ENCODE measurements at regions not wholly inside any gene's neighbourhood (a gene's known extent, or its start where the extent isn't known, plus 50 kb on each side); places are given as distances from the start of the nearest gene placed in this dataset.
"Not testable (repeated sequence)": the region's sequence is repeated elsewhere in the genome, so short reads cannot be mapped to it uniquely, and the experiment has no call there.

GRCh38 chr16:51523400-51523799 lies 372.3 kb upstream of the SALL1 start:
- H3K9me3 Mint-ChIP-seq (ENCODE audit: unreplicated experiment), result peaks cover 17% of the 10 kb centered on the region

DNA sequence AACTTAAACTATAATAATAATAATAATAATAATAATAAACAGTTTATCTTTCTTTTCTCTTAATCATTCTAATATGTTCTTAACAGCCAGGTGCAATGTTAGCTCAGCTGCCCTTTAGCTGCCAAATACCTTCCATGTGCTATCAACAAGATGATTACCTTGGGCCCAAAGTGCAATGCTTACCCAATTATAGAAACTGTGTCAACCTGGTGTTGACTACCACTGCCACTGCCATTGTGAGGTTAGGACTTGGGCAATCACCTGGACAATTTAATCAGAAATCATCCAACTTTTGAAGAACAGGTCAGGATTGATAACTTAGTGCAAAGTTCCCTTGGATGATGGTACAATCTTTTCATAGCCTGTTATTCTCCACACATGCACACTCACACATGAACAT lies 371.8 kb upstream of the SALL1 start:
- Mint-ChIP-seq H3K27me3 (ENCODE audit: unreplicated experiment) (peaks cover 1% of the 10 kb centered on the region), H3K4me3 (ENCODE audit: unreplicated experiment) (no peak overlapping the region), H3K36me3 (ENCODE audit: unreplicated experiment) (peaks cover 20% of the 10 kb centered on the region), H3K9me3 (ENCODE audit: unreplicated experiment) (peaks cover 17% of the 10 kb centered on the region), H3K4me1 (ENCODE audit: low read depth, unreplicated experiment) (peaks cover 19% of the 10 kb centered on the region), H3K27ac (ENCODE audit: unreplicated experiment) (no peak overlapping the region)
- TF ChIP-seq, protein P1, sequence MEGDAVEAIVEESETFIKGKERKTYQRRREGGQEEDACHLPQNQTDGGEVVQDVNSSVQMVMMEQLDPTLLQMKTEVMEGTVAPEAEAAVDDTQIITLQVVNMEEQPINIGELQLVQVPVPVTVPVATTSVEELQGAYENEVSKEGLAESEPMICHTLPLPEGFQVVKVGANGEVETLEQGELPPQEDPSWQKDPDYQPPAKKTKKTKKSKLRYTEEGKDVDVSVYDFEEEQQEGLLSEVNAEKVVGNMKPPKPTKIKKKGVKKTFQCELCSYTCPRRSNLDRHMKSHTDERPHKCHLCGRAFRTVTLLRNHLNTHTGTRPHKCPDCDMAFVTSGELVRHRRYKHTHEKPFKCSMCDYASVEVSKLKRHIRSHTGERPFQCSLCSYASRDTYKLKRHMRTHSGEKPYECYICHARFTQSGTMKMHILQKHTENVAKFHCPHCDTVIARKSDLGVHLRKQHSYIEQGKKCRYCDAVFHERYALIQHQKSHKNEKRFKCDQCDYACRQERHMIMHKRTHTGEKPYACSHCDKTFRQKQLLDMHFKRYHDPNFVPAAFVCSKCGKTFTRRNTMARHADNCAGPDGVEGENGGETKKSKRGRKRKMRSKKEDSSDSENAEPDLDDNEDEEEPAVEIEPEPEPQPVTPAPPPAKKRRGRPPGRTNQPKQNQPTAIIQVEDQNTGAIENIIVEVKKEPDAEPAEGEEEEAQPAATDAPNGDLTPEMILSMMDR (IDR thresholded peaks at IDR 0.05; ENCODE audit: partially characterized antibody, unreplicated experiment), result no peak
- DNase-seq, result no peak

More at GRCh38 chr16:51523400-51523799, 372.3 kb upstream of the SALL1 start:
- H3K4me1 Mint-ChIP-seq (ENCODE audit: low read depth, unreplicated experiment), result peaks cover 19% of the 10 kb centered on the region
- TF ChIP-seq, protein P1 (IDR thresholded peaks at IDR 0.05; ENCODE audit: partially characterized antibody, unreplicated experiment), result no peak
- H3K4me3 Mint-ChIP-seq (ENCODE audit: unreplicated experiment), result no peak overlapping the region
- no peak overlapping the region for H3K27ac Mint-ChIP-seq (ENCODE audit: unreplicated experiment)
- no peak for DNase-seq
- H3K27me3 Mint-ChIP-seq (ENCODE audit: unreplicated experiment), result peaks cover 1% of the 10 kb centered on the region
- H3K36me3 Mint-ChIP-seq (ENCODE audit: unreplicated experiment), result peaks cover 21% of the 10 kb centered on the region

DNA sequence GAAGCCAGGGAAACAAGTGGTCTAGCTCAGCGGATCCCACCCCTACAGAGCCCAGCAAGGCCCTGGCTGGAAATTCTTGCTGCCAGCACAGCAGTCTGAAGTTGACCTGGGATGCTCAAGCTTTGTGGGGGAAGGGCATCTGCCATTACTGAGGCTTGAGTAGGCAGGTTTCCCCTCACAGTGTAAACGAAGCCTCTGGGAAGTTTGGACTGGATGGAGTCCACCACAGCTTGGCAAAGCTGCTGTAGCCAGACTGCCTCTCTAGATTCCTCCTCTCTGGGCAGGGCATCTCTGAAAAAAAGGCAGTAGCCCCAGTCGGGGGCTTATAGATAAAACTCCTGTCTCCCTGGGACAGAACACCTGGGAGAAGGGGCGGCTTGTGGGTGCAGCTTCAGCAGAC lies 365.9 kb upstream of the SALL1 start:
- not testable (repeated sequence) for H3K27me3 Mint-ChIP-seq (ENCODE audit: unreplicated experiment); H3K4me3 Mint-ChIP-seq (ENCODE audit: unreplicated experiment); H3K4me1 Mint-ChIP-seq (ENCODE audit: low read depth, unreplicated experiment); H3K9me3 Mint-ChIP-seq (ENCODE audit: unreplicated experiment); DNase-seq; H3K27ac Mint-ChIP-seq (ENCODE audit: unreplicated experiment)
- H3K36me3 Mint-ChIP-seq (ENCODE audit: unreplicated experiment), result peaks cover 17% of the 10 kb centered on the region

GRCh38 chr16:51510416-51510815 lies 359.3 kb upstream of the SALL1 start:
- H3K4me3 Mint-ChIP-seq (ENCODE audit: unreplicated experiment), result no peak overlapping the region
- H3K36me3 Mint-ChIP-seq (ENCODE audit: unreplicated experiment), result peaks cover 6% of the 10 kb centered on the region
- no peaks in the 10 kb centered on the region for H3K4me1 Mint-ChIP-seq (ENCODE audit: low read depth, unreplicated experiment)
- H3K9me3 Mint-ChIP-seq (ENCODE audit: unreplicated experiment), result peaks cover 5% of the 10 kb centered on the region
- no peak overlapping the region for H3K27ac Mint-ChIP-seq (ENCODE audit: unreplicated experiment)
- TF ChIP-seq, protein P1 (IDR thresholded peaks at IDR 0.05; ENCODE audit: partially characterized antibody, unreplicated experiment), result no peak
- H3K27me3 Mint-ChIP-seq (ENCODE audit: unreplicated experiment), result no peaks in the 10 kb centered on the region
- no peak for DNase-seq

GRCh38 chr16:51509336-51509735 lies 358.3 kb upstream of the SALL1 start:
- H3K9me3 Mint-ChIP-seq (ENCODE audit: unreplicated experiment), result peaks cover 5% of the 10 kb centered on the region
- TF ChIP-seq, protein P1 (IDR thresholded peaks at IDR 0.05; ENCODE audit: partially characterized antibody, unreplicated experiment), result no peak
- no peaks in the 10 kb centered on the region for H3K4me1 Mint-ChIP-seq (ENCODE audit: low read depth, unreplicated experiment)
- no peak for DNase-seq
- H3K36me3 Mint-ChIP-seq (ENCODE audit: unreplicated experiment), result peaks cover 6% of the 10 kb centered on the region
- H3K27ac Mint-ChIP-seq (ENCODE audit: unreplicated experiment), result no peak overlapping the region
- no peaks in the 10 kb centered on the region for H3K27me3 Mint-ChIP-seq (ENCODE audit: unreplicated experiment)
- H3K4me3 Mint-ChIP-seq (ENCODE audit: unreplicated experiment), result no peak overlapping the region

Measured in glutamatergic neuron (in vitro differentiated cells).